Esophagus muscularis mucosa (tissue), 3 donors: ENCODE measurements at regions not wholly inside any gene's neighbourhood (a gene's known extent, or its start where the extent isn't known, plus 50 kb on each side); places are given as distances from the start of the nearest gene placed in this dataset.

Experiments used
- POLR2AphosphoS5 ChIP-seq, 2 donors: sonication (generic); formaldehyde crosslinking; IDR thresholded peaks; one replicate each; pipeline ENCODE4 v1.6.1; 2017; ENCODE audit warnings: antibody characterized with exemption in 2 of 2
- TF ChIP-seq, protein P1 (sequence below), 3 experiments: fragments of 200-600 bp in 2 of 3; fragments of 450-650 bp in 1 of 3; sonication (generic) in 2 of 3; IDR thresholded peaks; one replicate each; pipeline ENCODE4 v1.5.1; 2017 to 2019; ENCODE audit warnings: antibody characterized with exemption in 3 of 3, mild to moderate bottlenecking in 2 of 3, moderate library complexity in 1 of 3

- TF ChIP-seq, protein P1, sequence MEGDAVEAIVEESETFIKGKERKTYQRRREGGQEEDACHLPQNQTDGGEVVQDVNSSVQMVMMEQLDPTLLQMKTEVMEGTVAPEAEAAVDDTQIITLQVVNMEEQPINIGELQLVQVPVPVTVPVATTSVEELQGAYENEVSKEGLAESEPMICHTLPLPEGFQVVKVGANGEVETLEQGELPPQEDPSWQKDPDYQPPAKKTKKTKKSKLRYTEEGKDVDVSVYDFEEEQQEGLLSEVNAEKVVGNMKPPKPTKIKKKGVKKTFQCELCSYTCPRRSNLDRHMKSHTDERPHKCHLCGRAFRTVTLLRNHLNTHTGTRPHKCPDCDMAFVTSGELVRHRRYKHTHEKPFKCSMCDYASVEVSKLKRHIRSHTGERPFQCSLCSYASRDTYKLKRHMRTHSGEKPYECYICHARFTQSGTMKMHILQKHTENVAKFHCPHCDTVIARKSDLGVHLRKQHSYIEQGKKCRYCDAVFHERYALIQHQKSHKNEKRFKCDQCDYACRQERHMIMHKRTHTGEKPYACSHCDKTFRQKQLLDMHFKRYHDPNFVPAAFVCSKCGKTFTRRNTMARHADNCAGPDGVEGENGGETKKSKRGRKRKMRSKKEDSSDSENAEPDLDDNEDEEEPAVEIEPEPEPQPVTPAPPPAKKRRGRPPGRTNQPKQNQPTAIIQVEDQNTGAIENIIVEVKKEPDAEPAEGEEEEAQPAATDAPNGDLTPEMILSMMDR (IDR thresholded peaks at IDR 0.05): no peak
- no peak for TF ChIP-seq POLR2AphosphoS5 (IDR thresholded peaks at IDR 0.05)
These were observed 62.4 kb upstream of the GLIS3 start for GRCh38 chr9:4362281-4362680.
